ENCODE measurements at regions not wholly inside any gene's neighbourhood (a gene's known extent, or its start where the extent isn't known, plus 50 kb on each side); places are given as distances from the start of the nearest gene placed in this dataset.

DNA sequence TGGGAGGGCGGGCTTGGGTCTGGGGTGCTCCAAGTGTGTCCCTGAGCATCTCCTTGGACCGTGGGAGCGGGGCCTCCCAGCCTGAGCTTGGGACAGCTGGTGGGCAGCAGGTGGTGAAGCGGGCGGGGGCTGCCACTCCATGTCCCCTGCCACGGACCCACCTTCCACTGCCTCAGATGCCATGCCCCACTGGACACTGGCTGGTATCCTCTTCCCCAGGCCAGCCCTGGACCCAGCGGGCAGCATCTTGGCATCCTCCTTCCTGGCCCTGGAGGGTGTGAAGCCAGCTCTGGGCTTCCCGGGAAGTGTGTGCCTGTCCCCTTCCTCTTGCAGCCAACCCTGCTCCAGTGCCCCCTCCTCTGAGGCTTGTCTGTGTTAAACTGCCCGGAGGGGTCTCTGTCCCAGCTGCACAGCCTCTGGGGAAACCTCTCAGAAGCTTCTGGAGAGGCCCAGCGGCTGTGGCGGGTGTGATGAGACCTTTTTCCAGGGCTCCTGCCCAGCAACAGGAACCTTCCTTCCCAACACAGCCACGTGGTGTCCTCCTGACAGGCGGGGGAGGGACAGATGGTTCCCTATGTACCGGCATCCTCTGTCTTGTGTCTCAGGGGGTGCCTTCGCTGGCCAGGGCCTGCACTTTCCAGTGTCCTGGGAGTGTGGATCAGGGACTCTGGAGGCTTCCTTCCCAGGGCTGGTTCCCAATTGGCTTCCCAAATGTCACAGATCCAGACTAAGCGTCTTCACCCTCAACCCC is 81.6 kb upstream of the DISP3 start:
- no peak for DNase-seq (ENCODE audit: low spot score)
- Histone ChIP-seq H3K36me3 (ENCODE audit: control insufficient read depth in 4 of 4, insufficient read depth in 3 of 4, low read depth in 1 of 4, low read length in 3 of 4) (no peaks in the 10 kb centered on the region), H3K9ac (ENCODE audit: low read depth in 1 of 2, low read length in 2 of 2) (no peak overlapping the region), H3K27ac (ENCODE audit: low read depth in 1 of 2, low read length in 2 of 2) (no peak overlapping the region), H3K27me3 (ENCODE audit: control insufficient read depth in 4 of 4, insufficient read depth in 4 of 4, low read length in 3 of 4) (peaks cover 0 to 12% (median 2%) of the 10 kb centered on the region in 4 donors), H3K4me1 (ENCODE audit: control insufficient read depth in 4 of 4, insufficient read depth in 4 of 4, low read length in 3 of 4) (no peaks in the 10 kb centered on the region), H3K9me3 (ENCODE audit: control insufficient read depth in 4 of 4, low read length in 3 of 4) (no peaks in the 10 kb centered on the region), H3K4me3 (ENCODE audit: low read depth in 1 of 3, low read length in 3 of 3) (no peak overlapping the region)
- WGBS = 61% methylated on average over 16 of the region's 16 CpGs
- TF ChIP-seq HNF4A (conservative IDR thresholded peaks at IDR 0.05) (no peak), HNF4G (IDR thresholded peaks at IDR 0.05) (no peak), GABPA (IDR thresholded peaks at IDR 0.05 in 1 of 2, conservative IDR thresholded peaks at IDR 0.05 in 1 of 2) (no peak), RAD21 (IDR thresholded peaks at IDR 0.05) (no peak), FOXA1 (IDR thresholded peaks at IDR 0.05) (no peak), RXRA (IDR thresholded peaks at IDR 0.05) (no peak), EGR1 (IDR thresholded peaks at IDR 0.05; ENCODE audit: low read depth in 2 of 2) (no peak), NR2F2 (IDR thresholded peaks at IDR 0.05) (no peak), FOXA2 (IDR thresholded peaks at IDR 0.05) (no peak), YY1 (IDR thresholded peaks at IDR 0.05) (no peak)
- TF ChIP-seq, protein P1, sequence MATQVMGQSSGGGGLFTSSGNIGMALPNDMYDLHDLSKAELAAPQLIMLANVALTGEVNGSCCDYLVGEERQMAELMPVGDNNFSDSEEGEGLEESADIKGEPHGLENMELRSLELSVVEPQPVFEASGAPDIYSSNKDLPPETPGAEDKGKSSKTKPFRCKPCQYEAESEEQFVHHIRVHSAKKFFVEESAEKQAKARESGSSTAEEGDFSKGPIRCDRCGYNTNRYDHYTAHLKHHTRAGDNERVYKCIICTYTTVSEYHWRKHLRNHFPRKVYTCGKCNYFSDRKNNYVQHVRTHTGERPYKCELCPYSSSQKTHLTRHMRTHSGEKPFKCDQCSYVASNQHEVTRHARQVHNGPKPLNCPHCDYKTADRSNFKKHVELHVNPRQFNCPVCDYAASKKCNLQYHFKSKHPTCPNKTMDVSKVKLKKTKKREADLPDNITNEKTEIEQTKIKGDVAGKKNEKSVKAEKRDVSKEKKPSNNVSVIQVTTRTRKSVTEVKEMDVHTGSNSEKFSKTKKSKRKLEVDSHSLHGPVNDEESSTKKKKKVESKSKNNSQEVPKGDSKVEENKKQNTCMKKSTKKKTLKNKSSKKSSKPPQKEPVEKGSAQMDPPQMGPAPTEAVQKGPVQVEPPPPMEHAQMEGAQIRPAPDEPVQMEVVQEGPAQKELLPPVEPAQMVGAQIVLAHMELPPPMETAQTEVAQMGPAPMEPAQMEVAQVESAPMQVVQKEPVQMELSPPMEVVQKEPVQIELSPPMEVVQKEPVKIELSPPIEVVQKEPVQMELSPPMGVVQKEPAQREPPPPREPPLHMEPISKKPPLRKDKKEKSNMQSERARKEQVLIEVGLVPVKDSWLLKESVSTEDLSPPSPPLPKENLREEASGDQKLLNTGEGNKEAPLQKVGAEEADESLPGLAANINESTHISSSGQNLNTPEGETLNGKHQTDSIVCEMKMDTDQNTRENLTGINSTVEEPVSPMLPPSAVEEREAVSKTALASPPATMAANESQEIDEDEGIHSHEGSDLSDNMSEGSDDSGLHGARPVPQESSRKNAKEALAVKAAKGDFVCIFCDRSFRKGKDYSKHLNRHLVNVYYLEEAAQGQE (IDR thresholded peaks at IDR 0.05) = no peak
- TF ChIP-seq, protein P2, sequence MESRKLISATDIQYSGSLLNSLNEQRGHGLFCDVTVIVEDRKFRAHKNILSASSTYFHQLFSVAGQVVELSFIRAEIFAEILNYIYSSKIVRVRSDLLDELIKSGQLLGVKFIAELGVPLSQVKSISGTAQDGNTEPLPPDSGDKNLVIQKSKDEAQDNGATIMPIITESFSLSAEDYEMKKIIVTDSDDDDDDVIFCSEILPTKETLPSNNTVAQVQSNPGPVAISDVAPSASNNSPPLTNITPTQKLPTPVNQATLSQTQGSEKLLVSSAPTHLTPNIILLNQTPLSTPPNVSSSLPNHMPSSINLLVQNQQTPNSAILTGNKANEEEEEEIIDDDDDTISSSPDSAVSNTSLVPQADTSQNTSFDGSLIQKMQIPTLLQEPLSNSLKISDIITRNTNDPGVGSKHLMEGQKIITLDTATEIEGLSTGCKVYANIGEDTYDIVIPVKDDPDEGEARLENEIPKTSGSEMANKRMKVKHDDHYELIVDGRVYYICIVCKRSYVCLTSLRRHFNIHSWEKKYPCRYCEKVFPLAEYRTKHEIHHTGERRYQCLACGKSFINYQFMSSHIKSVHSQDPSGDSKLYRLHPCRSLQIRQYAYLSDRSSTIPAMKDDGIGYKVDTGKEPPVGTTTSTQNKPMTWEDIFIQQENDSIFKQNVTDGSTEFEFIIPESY (IDR thresholded peaks at IDR 0.05) = no peak
- TF ChIP-seq, protein P3, sequence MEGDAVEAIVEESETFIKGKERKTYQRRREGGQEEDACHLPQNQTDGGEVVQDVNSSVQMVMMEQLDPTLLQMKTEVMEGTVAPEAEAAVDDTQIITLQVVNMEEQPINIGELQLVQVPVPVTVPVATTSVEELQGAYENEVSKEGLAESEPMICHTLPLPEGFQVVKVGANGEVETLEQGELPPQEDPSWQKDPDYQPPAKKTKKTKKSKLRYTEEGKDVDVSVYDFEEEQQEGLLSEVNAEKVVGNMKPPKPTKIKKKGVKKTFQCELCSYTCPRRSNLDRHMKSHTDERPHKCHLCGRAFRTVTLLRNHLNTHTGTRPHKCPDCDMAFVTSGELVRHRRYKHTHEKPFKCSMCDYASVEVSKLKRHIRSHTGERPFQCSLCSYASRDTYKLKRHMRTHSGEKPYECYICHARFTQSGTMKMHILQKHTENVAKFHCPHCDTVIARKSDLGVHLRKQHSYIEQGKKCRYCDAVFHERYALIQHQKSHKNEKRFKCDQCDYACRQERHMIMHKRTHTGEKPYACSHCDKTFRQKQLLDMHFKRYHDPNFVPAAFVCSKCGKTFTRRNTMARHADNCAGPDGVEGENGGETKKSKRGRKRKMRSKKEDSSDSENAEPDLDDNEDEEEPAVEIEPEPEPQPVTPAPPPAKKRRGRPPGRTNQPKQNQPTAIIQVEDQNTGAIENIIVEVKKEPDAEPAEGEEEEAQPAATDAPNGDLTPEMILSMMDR (IDR thresholded peaks at IDR 0.05; ENCODE audit: low read depth, low read length, missing input control) = no peak
- TF ChIP-seq, protein P4, sequence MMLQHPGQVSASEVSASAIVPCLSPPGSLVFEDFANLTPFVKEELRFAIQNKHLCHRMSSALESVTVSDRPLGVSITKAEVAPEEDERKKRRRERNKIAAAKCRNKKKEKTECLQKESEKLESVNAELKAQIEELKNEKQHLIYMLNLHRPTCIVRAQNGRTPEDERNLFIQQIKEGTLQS (IDR thresholded peaks at IDR 0.05) = no peak
- TF ChIP-seq, protein P5, sequence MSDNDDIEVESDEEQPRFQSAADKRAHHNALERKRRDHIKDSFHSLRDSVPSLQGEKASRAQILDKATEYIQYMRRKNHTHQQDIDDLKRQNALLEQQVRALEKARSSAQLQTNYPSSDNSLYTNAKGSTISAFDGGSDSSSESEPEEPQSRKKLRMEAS (IDR thresholded peaks at IDR 0.05) = no peak
